ENCODE measurements at regions not wholly inside any gene's neighbourhood (a gene's known extent, or its start where the extent isn't known, plus 50 kb on each side); places are given as distances from the start of the nearest gene placed in this dataset.

- TF ChIP-seq SP1 (IDR thresholded peaks at IDR 0.05) (no peak), BHLHE40 (IDR thresholded peaks at IDR 0.05; ENCODE audit: borderline replicate concordance) (no peak), PKNOX1 (IDR thresholded peaks at IDR 0.05) (no peak), TARDBP (IDR thresholded peaks at IDR 0.05) (no peak), SUZ12 (IDR thresholded peaks at IDR 0.05) (no peak), FOXK2 (IDR thresholded peaks at IDR 0.05) (no peak), ELF4 (IDR thresholded peaks at IDR 0.05) (no peak), LEF1 (IDR thresholded peaks at IDR 0.05; ENCODE audit: borderline replicate concordance) (no peak), NFRKB (IDR thresholded peaks at IDR 0.05) (no peak), ZNF384 (IDR thresholded peaks at IDR 0.05) (no peak), CTBP1 (IDR thresholded peaks at IDR 0.05; ENCODE audit: borderline replicate concordance) (no peak)
Measured at GRCh38 chr7:136333636-136334035, 356.5 kb upstream of the MTPN start.

All from HEK293T (cell line).